ENCODE measurements at regions not wholly inside any gene's neighbourhood (a gene's known extent, or its start where the extent isn't known, plus 50 kb on each side); places are given as distances from the start of the nearest gene placed in this dataset.

- in situ Hi-C loops (cut with HindIII; ENCODE audit: low sequenced_read_pairs) = no loop called here
- no peak for DNase-seq (ENCODE audit: low read depth, low spot score)
- no peak overlapping the region for H3K4me3 ChIP-seq (ENCODE audit: low read depth, low read length)
- TF ChIP-seq CTCF (IDR thresholded peaks at IDR 0.05; ENCODE audit: low read depth, low read length) = no peak
These were observed 343.0 kb downstream of the NYAP2 start for GRCh38 chr2:225742487-225742886.

GRCh38 chr2:225740086-225740485, 340.6 kb downstream of the NYAP2 start:
- DNase-seq (ENCODE audit: low read depth, low spot score) = no peak
- TF ChIP-seq CTCF (IDR thresholded peaks at IDR 0.05; ENCODE audit: low read depth, low read length) = no peak
- H3K4me3 ChIP-seq (ENCODE audit: low read depth, low read length) = no peak overlapping the region
- in situ Hi-C loops (cut with HindIII; ENCODE audit: low sequenced_read_pairs) = no loop called here

- no peak overlapping the region for H3K4me3 ChIP-seq (ENCODE audit: low read depth, low read length)
- TF ChIP-seq CTCF (IDR thresholded peaks at IDR 0.05; ENCODE audit: low read depth, low read length) = no peak
- DNase-seq (ENCODE audit: low read depth, low spot score) = no peak
- in situ Hi-C loops (cut with HindIII; ENCODE audit: low sequenced_read_pairs) = no loop called here
These were observed 339.8 kb downstream of the NYAP2 start for GRCh38 chr2:225739328-225739727.

GRCh38 chr2:225738735-225739134, 339.2 kb downstream of the NYAP2 start:
- DNase-seq (ENCODE audit: low read depth, low spot score) = no peak
- no peak overlapping the region for H3K4me3 ChIP-seq (ENCODE audit: low read depth, low read length)
- no peak for TF ChIP-seq CTCF (IDR thresholded peaks at IDR 0.05; ENCODE audit: low read depth, low read length)
- in situ Hi-C loops (cut with HindIII; ENCODE audit: low sequenced_read_pairs) = no loop called here

GRCh38 chr2:225737556-225737955, 338.0 kb downstream of the NYAP2 start:
- no peak overlapping the region for H3K4me3 ChIP-seq (ENCODE audit: low read depth, low read length)
- no peak for TF ChIP-seq CTCF (IDR thresholded peaks at IDR 0.05; ENCODE audit: low read depth, low read length)
- DNase-seq (ENCODE audit: low read depth, low spot score) = peak; percentile 50
- in situ Hi-C loops (cut with HindIII; ENCODE audit: low sequenced_read_pairs) = no loop called here

GRCh38 chr2:225735844-225736243, 336.3 kb downstream of the NYAP2 start:
- in situ Hi-C loops (cut with HindIII; ENCODE audit: low sequenced_read_pairs) = no loop called here
- no peak for TF ChIP-seq CTCF (IDR thresholded peaks at IDR 0.05; ENCODE audit: low read depth, low read length)
- DNase-seq (ENCODE audit: low read depth, low spot score) = peak; percentile 90

GRCh38 chr2:225725726-225726125, 326.2 kb downstream of the NYAP2 start:
- no peak overlapping the region for H3K4me3 ChIP-seq (ENCODE audit: low read depth, low read length)
- peak; percentile 5 for DNase-seq (ENCODE audit: low read depth, low spot score)
- no peak for TF ChIP-seq CTCF (IDR thresholded peaks at IDR 0.05; ENCODE audit: low read depth, low read length)
- in situ Hi-C loops (cut with HindIII; ENCODE audit: low sequenced_read_pairs) = no loop called here

More at GRCh38 chr2:225735844-225736243, 336.3 kb downstream of the NYAP2 start:
- no peak overlapping the region for H3K4me3 ChIP-seq (ENCODE audit: low read depth, low read length)
